Neural cell (in vitro differentiated cells): ENCODE measurements at regions not wholly inside any gene's neighbourhood (a gene's known extent, or its start where the extent isn't known, plus 50 kb on each side); places are given as distances from the start of the nearest gene placed in this dataset.

Source experiments
- H2AFZ ChIP-seq: fragments of 200-600, 300-800 bp; sonication (generic), shearing (Covaris generic); 2 replicates; pipeline ENCODE4 v1.6.0; 2014; ENCODE audit warnings: low read depth, mild to moderate bottlenecking, antibody characterized with exemption, low read length, moderate library complexity
- H3F3A ChIP-seq: fragments of 200-600 bp; shearing (Covaris generic); 2 replicates; pipeline ENCODE4 v1.6.1; 2016; ENCODE audit warnings: mild to moderate bottlenecking, moderate library complexity, mixed read lengths, antibody characterized with exemption, low read length; ENCODE audit not compliant: insufficient read depth, poor library complexity, severe bottlenecking
- H3K27ac ChIP-seq: fragments of 200-600, 300-800 bp; sonication (generic), shearing (Covaris generic); 2 replicates; pipeline ENCODE4 v1.5.1; 2014; ENCODE audit warnings: mild to moderate bottlenecking, low read length, moderate library complexity
- H3K27me3 ChIP-seq: fragments of 300-800, 200-600 bp; sonication (generic), shearing (Covaris generic); 2 replicates; pipeline ENCODE4 v1.6.0; 2014; ENCODE audit warnings: mild to moderate bottlenecking, low read depth, low read length, moderate library complexity; ENCODE audit not compliant: insufficient read depth
- H3K36me3 ChIP-seq: fragments of 300-800, 200-600 bp; sonication (generic), shearing (Covaris generic); 2 replicates; pipeline ENCODE4 v1.5.1; 2014; ENCODE audit warnings: mild to moderate bottlenecking, antibody characterized with exemption, low read length, moderate library complexity; ENCODE audit not compliant: insufficient read depth
- H3K4me2 ChIP-seq: fragments of 300-800, 200-600 bp; sonication (generic), shearing (Covaris generic); 2 replicates; pipeline ENCODE4 v1.6.0; 2014; ENCODE audit warnings: mild to moderate bottlenecking, low read length
- H3K4me3 ChIP-seq: fragments of 300-800, 200-600 bp; sonication (generic), shearing (Covaris generic); 2 replicates; pipeline ENCODE4 v1.5.1; 2014; ENCODE audit warnings: mild to moderate bottlenecking, low read length, moderate library complexity
- H3K79me2 ChIP-seq: fragments of 200-600 bp; shearing (Covaris generic); replicated peaks from 2 replicates; pipeline ENCODE4 v1.6.0; 2014; ENCODE audit warnings: mild to moderate bottlenecking, low read length, moderate library complexity; ENCODE audit not compliant: insufficient read depth
- H3K9ac ChIP-seq: fragments of 300-800, 200-600 bp; sonication (generic), shearing (Covaris generic); 2 replicates; pipeline ENCODE4 v1.6.1; 2016; ENCODE audit warnings: mild to moderate bottlenecking, low read length, mixed read lengths
- H3K9me2 ChIP-seq: fragments of 200-600 bp; shearing (Covaris generic); 2 replicates; pipeline ENCODE4 v1.6.1; 2016; ENCODE audit warnings: mild to moderate bottlenecking, low read length, mixed read lengths; ENCODE audit not compliant: insufficient read depth
- H3K9me3 ChIP-seq: fragments of 200-600, 300-800 bp; sonication (generic), shearing (Covaris generic); 2 replicates; pipeline ENCODE4 v1.6.1; 2016; ENCODE audit warnings: mild to moderate bottlenecking, mixed run types, low read length, moderate library complexity, mixed read lengths
- H4K20me1 ChIP-seq: fragments of 200-600 bp; shearing (Covaris generic); 2 replicates; pipeline ENCODE4 v1.6.1; 2016; ENCODE audit warnings: mild to moderate bottlenecking, mixed run types; ENCODE audit not compliant: insufficient read depth
- EP300 ChIP-seq: fragments of 450-650 bp; conservative IDR thresholded peaks from 2 replicates; pipeline ENCODE4 v1.6.1; 2014; ENCODE audit warnings: antibody characterized with exemption, mild to moderate bottlenecking, moderate library complexity; ENCODE audit not compliant: poor library complexity, severe bottlenecking
- EZH2 ChIP-seq: fragments of 200-600, 300-800 bp; shearing (Covaris generic), sonication (generic); IDR thresholded peaks from 2 replicates; pipeline ENCODE4 v1.6.1; 2014; ENCODE audit warnings: antibody characterized with exemption, low read length, borderline replicate concordance, mild to moderate bottlenecking; ENCODE audit not compliant: insufficient read depth, poor library complexity, severe bottlenecking
- MXI1 ChIP-seq: fragments of 450-650 bp; conservative IDR thresholded peaks from 2 replicates; pipeline ENCODE4 v1.6.1; 2014; ENCODE audit warnings: antibody characterized with exemption, mild to moderate bottlenecking; ENCODE audit not compliant: poor library complexity, severe bottlenecking
- POLR2AphosphoS5 ChIP-seq: IDR thresholded peaks from 2 replicates; pipeline ENCODE4 v1.6.1; 2012
- RAD21 ChIP-seq: fragments of 450-650 bp; conservative IDR thresholded peaks from 2 replicates; pipeline ENCODE4 v1.6.1; 2014; ENCODE audit warnings: antibody characterized with exemption, mild to moderate bottlenecking, moderate library complexity
- SMC3 ChIP-seq: fragments of 450-650 bp; conservative IDR thresholded peaks from 2 replicates; pipeline ENCODE4 v1.6.1; 2014; ENCODE audit warnings: antibody characterized with exemption, mild to moderate bottlenecking, moderate library complexity; ENCODE audit not compliant: poor library complexity
- TAF1 ChIP-seq: IDR thresholded peaks from 2 replicates; pipeline ENCODE4 v1.6.1; 2012; ENCODE audit warnings: low read depth
- TF ChIP-seq, protein P1 (sequence below): fragments of 450-650 bp; IDR thresholded peaks from 2 replicates; pipeline ENCODE4 v1.5.1; 2014; ENCODE audit warnings: antibody characterized with exemption, mild to moderate bottlenecking, moderate library complexity; ENCODE audit not compliant: poor library complexity, severe bottlenecking
- TF ChIP-seq, protein P2 (sequence below): IDR thresholded peaks from 2 replicates; pipeline ENCODE4 v1.6.1; 2012; ENCODE audit warnings: borderline replicate concordance

DNA sequence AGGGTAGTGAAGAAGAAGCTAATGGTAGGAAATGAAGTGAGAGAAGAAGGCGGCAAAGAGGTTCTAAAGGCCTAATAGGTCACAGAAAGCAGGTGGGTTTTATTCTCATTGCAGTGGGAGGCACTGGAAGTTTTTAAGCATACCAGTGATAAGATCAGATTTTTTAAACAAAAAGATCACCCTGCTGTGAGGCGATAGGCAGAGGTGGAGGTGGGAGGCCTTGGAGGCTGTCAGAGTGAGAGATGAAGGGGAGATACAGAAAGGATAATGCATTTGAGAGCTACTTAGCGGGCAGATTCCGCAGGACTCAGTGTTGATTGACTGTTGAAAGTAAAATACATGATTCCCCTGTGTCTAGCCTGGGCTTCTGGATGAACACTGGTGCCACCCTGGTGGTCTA lies 116.7 kb upstream of the FRY start:
- Histone ChIP-seq H3K9ac (no peak overlapping the region), H3K9me2 (no peaks in the 10 kb centered on the region), H3K4me3 (no peak overlapping the region), H2AFZ (no peak overlapping the region), H3K27me3 (no peaks in the 10 kb centered on the region), H3K9me3 (no peaks in the 10 kb centered on the region), H3F3A (no peaks in the 10 kb centered on the region), H3K27ac (no peak overlapping the region), H4K20me1 (no peaks in the 10 kb centered on the region), H3K36me3 (no peaks in the 10 kb centered on the region), H3K79me2 (no peaks in the 10 kb centered on the region), H3K4me2 (no peak overlapping the region)
- TF ChIP-seq SMC3 (no peak), EP300 (no peak), TAF1 (no peak), MXI1 (no peak), POLR2AphosphoS5 (no peak), RAD21 (no peak), EZH2 (no peak)
- TF ChIP-seq, protein P1, sequence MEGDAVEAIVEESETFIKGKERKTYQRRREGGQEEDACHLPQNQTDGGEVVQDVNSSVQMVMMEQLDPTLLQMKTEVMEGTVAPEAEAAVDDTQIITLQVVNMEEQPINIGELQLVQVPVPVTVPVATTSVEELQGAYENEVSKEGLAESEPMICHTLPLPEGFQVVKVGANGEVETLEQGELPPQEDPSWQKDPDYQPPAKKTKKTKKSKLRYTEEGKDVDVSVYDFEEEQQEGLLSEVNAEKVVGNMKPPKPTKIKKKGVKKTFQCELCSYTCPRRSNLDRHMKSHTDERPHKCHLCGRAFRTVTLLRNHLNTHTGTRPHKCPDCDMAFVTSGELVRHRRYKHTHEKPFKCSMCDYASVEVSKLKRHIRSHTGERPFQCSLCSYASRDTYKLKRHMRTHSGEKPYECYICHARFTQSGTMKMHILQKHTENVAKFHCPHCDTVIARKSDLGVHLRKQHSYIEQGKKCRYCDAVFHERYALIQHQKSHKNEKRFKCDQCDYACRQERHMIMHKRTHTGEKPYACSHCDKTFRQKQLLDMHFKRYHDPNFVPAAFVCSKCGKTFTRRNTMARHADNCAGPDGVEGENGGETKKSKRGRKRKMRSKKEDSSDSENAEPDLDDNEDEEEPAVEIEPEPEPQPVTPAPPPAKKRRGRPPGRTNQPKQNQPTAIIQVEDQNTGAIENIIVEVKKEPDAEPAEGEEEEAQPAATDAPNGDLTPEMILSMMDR: no peak
- TF ChIP-seq, protein P2, sequence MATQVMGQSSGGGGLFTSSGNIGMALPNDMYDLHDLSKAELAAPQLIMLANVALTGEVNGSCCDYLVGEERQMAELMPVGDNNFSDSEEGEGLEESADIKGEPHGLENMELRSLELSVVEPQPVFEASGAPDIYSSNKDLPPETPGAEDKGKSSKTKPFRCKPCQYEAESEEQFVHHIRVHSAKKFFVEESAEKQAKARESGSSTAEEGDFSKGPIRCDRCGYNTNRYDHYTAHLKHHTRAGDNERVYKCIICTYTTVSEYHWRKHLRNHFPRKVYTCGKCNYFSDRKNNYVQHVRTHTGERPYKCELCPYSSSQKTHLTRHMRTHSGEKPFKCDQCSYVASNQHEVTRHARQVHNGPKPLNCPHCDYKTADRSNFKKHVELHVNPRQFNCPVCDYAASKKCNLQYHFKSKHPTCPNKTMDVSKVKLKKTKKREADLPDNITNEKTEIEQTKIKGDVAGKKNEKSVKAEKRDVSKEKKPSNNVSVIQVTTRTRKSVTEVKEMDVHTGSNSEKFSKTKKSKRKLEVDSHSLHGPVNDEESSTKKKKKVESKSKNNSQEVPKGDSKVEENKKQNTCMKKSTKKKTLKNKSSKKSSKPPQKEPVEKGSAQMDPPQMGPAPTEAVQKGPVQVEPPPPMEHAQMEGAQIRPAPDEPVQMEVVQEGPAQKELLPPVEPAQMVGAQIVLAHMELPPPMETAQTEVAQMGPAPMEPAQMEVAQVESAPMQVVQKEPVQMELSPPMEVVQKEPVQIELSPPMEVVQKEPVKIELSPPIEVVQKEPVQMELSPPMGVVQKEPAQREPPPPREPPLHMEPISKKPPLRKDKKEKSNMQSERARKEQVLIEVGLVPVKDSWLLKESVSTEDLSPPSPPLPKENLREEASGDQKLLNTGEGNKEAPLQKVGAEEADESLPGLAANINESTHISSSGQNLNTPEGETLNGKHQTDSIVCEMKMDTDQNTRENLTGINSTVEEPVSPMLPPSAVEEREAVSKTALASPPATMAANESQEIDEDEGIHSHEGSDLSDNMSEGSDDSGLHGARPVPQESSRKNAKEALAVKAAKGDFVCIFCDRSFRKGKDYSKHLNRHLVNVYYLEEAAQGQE: no peak

DNA sequence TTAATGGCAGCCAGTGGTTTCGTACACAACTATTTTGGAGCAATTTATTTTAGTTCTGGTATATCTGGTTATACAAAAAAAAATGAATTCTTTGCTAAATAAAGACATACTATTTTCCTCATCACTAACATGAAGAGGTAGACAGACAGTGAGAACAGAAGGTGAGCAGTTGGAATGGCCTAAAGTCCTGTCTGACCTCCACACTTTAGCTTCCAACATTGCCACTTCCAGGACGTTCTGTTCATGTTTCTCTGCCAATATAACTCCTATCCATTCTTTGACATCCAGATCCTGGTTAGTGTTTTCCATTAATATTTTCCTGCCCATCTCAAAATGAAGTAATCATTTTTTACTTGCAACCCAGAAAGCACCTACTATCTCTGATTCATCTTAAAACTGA lies 112.9 kb upstream of the FRY start:
- Histone ChIP-seq H3K9ac (no peak overlapping the region), H3F3A (no peaks in the 10 kb centered on the region), H3K27ac (no peak overlapping the region), H3K9me3 (no peaks in the 10 kb centered on the region), H4K20me1 (no peaks in the 10 kb centered on the region), H3K9me2 (no peaks in the 10 kb centered on the region), H3K36me3 (no peaks in the 10 kb centered on the region), H3K79me2 (no peaks in the 10 kb centered on the region), H3K4me3 (no peak overlapping the region), H3K27me3 (no peaks in the 10 kb centered on the region), H3K4me2 (no peak overlapping the region), H2AFZ (no peak overlapping the region)
- TF ChIP-seq RAD21: no peak
- TF ChIP-seq SMC3: no peak
- TF ChIP-seq TAF1: no peak
- TF ChIP-seq, protein P2: no peak
- TF ChIP-seq, protein P1: no peak
